GM18861 (cell line): ENCODE measurements at regions not wholly inside any gene's neighbourhood (a gene's known extent, or its start where the extent isn't known, plus 50 kb on each side); places are given as distances from the start of the nearest gene placed in this dataset.

Experiments used
- ATAC-seq: cut with Tn5 transposase; IDR thresholded peaks from one replicate; pipeline ENCODE4 v1.9.1; 2021; ENCODE audit not compliant: unreplicated experiment

- no peak for ATAC-seq
These were observed 248.3 kb downstream of the LY86 start for GRCh38 chr6:6836609-6837406.

GRCh38 chr6:6837541-6838080 lies 249.1 kb downstream of the LY86 start:
- no peak for ATAC-seq

- ATAC-seq, result peak; percentile 76
These were observed 252.3 kb downstream of the LY86 start for GRCh38 chr6:6840831-6841291.

DNA sequence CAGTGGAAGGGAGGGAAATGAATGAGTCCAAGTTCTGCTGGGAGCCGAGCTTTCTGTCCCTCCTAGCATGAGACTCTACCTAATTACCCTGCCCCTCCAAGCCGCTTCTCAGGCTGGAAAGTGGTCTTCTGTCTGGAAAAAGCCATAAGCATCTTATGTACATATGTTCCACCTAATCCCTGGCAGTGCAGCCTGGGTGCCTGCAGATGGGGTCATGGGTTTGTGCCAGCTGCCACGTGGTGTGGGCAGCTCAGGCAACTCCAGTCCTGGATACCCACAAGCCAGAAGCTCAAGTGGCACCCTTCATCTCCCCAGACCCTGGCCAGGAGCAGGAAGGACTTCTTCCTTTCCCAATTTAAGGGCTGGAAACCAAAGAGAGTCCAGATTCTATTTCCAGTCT lies 253.1 kb downstream of the LY86 start:
- no peak for ATAC-seq

DNA sequence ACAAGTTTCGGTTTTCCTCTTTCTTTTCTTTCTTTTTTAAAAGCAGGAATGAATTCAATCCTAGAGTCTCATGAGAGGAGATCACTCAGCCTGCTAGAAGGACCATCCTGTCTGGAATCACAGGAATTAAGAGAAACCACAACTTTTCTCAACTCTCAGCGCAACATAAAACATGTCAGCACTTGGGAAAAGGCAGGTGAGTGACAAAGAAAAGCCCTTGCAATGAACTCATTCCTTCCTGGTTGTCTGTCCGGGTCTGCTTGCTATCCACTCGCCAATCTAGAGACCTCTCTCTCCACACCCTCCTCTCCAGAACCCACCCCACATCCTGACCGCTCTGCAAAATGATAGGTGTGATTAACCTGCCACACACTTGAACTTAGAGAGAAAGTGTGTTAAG lies 253.8 kb downstream of the LY86 start:
- no peak for ATAC-seq

DNA sequence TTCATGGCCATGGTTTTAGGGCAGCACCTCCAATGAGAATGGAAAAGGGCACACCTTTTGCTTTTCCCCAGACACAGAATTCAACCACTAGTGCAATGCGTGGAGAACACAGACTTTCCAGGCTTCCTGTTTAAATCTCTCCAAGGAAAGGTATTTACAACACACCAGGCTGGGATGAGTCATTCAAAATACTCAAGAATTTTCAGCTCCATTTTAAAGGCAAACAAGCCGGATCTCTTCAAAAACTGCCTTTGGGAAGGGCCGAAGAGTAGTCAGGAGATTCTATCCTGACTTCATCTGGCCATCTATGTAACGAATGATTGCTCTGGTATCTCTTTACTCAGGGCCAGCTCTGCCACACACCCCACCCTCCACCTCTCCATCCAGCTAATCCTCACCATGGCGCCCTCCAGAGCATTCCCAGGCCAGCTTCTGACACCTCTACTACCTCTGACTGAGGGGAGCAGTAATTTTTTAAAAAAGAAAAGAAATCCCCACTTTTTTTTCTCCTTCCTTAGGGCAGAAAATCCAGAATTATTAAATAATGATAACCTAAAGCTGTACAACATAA lies 254.6 kb downstream of the LY86 start:
- no peak for ATAC-seq

GRCh38 chr6:6843777-6844176 lies 255.3 kb downstream of the LY86 start:
- ATAC-seq, result no peak

- no peak for ATAC-seq
These were observed 256.0 kb downstream of the LY86 start for GRCh38 chr6:6844530-6844929.

DNA sequence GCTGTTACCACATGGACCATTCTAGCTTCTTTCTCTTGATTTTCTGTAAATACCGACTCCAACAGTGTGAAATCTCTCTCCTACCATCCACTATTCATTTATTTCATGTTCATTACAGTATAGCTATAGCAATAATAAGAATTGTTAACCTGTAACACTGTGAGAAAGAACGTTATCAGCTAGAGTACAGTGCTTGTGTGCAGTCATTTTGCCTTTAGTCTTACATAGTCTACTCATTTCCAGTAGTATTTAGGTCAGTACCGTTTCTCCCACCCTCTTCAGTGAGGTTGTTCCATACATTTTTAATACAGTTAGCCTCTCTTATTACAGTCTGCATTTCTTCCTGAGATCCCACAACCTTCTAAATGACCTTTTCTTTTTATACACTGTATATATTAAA lies 257.1 kb downstream of the LY86 start:
- no peak for ATAC-seq

- ATAC-seq, result no peak
These were observed 259.1 kb downstream of the LY86 start for GRCh38 chr6:6847591-6847990.

GRCh38 chr6:6851059-6851948 lies 256.5 kb upstream of the RREB1 start:
- no peak for ATAC-seq

DNA sequence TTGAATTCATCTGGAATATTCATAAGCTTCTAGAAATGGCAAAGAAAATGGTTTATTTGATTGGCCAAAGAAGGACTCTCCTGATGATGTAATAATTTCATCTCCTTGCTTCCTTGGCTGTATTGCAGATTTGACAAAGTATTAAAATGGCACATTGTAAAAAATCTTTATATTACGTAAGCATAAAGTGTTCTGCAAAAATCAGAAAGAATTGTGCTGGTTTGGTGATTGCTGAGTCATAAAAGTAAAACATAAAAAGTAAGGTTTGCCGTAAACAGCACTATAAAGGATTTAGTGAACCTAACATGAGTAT lies 255.9 kb upstream of the RREB1 start:
- ATAC-seq, result no peak

GRCh38 chr6:6856538-6857523 lies 250.9 kb upstream of the RREB1 start:
- ATAC-seq, result peak; percentile 84

DNA sequence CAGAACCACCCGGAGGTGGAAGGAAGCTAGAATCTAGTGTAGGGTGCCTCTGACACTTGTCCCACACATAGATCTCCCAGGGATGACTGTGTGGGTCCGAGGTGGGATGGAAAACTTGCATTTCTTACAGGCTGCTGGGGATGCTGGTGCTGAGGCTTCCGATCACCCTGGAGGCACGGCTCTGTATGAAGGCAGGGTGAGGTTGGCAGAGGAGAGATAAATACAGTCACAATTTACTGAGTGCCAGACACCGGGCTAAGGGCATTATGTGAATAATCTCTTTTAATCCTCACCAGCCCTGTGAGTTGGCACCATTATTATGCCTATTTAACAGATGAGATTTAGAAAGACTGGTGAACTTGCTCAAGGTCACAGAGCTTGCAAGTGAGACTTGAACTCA lies 250.2 kb upstream of the RREB1 start:
- no peak for ATAC-seq

DNA sequence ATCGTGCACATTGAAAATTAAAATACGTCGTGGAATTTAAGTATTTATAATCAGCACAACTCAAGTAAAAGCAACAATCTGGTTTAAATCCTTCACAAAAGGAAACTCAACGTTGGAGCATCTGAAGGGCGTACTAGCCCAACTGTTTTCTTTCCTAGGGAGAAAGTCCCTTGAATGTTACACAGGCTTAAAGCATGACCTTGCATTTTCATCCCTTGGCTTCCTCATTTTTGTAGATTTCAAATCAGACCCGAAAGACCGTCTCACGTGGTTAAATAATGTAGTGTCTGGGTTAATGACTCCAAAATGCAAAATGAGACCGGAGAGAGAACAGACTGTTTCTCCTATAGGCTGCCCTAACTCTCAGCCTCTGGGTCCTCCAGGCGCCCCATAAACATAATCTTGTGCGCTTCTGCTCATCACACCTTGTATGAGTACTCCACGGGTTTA lies 249.2 kb upstream of the RREB1 start:
- no peak for ATAC-seq

DNA sequence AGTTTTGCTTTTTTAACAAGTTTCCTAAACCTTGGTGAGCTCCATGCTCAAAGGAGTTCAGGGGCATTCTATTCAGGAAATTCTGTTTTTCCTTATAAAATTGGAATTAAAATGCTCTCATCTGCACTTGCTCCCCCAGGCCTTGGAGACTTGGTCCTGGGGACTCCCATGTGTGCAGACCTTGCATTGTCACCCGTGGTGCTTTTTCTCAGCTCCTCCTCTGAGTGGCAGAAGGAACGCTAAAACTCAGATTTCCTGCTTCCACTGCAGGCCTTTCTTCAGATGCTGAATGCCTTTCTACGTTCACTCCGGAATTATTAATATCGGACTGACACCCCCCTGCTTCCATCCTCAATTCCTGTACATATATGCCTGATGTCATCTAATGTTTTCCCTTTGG lies 248.7 kb upstream of the RREB1 start:
- ATAC-seq, result no peak

DNA sequence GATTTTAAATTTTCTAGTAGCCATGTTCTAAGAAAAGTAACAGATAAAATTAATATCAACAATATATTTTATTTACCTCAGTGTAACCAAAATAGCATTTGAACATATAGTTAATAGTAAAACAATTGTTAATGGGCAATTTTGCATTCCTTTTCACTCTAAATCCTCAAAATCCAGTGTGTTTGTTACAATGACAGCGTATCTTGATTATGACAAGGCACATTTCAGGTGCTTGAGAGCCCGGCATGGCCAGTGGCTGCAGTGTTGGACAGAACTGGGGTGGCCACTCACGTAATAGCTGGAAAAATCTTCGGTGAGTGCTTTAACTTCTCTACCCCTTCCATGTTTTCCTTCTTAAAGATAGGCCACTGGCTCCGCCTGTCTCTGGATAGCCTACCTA lies 248.0 kb upstream of the RREB1 start:
- ATAC-seq, result no peak

DNA sequence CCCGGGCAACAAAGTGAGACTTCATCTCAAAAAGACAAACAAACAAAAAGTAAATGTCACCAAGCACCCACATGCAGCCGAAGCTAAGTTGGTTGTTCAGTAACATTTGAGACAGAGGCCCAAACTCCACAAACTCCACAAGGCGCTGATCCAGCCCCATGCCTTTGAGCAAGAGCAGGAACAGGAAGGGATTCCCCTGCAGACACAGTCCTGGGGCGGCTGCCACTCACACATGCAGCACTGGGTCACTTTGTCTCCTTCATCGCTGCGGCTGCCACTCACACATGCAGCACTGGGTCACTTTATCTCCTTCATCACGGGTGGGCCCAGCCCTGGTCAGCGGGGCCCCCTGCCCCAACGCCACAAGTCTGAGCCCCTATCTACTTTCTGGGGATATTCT lies 246.9 kb upstream of the RREB1 start:
- ATAC-seq, result no peak

DNA sequence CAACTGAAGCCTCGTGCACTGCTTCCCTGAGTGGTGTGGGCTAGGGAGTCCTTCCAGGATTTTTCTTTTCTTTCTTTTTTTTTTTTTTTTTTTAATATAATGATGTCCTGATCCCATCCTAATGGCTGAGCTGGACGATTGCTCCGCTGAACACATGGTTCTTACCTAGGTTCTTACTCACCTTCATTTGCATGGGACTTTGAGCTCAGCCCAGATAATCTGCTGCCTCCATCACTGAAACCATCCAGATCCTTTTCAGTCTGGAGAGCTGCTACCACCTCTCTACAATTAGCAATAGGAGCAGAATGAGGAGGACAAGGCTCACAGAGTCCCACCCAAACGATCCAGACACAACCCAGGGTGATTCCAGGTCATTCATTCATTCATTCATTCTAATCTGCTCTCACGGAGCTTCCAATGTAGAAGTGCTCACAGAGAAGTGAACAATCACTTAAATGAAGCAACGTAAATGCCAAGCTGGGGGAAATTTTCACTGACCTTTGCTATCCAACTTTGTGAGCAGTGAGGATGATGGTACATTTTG lies 246.3 kb upstream of the RREB1 start:
- no peak for ATAC-seq

DNA sequence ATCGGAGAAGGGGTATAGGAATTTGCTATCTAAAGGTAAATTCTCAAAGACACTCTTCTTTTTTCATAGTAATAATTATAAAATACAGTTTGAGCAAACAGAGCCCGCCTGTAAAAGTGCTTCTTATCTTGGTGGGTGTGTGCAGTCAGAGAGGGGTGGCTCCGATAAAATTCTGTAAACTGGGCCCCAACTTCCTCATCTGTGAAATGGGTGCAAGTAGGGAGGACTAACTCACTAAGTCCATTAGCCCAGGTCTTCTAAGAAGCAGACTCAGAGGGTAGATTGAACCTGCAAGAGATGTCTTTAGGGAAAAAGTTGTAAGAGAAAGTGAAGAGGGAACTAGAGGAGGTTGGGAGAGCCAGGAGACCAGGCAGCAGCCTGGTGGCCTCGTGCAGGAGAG lies 245.8 kb upstream of the RREB1 start:
- ATAC-seq, result no peak
